ENCODE measurements at regions not wholly inside any gene's neighbourhood (a gene's known extent, or its start where the extent isn't known, plus 50 kb on each side); places are given as distances from the start of the nearest gene placed in this dataset.

GRCh38 chr7:118110178-118110925 lies 73.6 kb upstream of the LSM8 start:
- no peak for DNase-seq
- H3K36me3 ChIP-seq = no peaks in the 10 kb centered on the region
- H3K27me3 ChIP-seq = no peaks in the 10 kb centered on the region
- no peak for ATAC-seq
- H3K4me3 ChIP-seq = no peak overlapping the region
- no peaks in the 10 kb centered on the region for H3K9me3 ChIP-seq
- H3K27ac ChIP-seq = no peak overlapping the region
- no peak for TF ChIP-seq CTCF (IDR thresholded peaks at IDR 0.05)
- H3K4me1 ChIP-seq = no peaks in the 10 kb centered on the region
- intact Hi-C loops (cut with DNase I) = no loop called here

GRCh38 chr7:118111347-118111746 lies 72.6 kb upstream of the LSM8 start:
- Histone ChIP-seq H3K27me3 (no peaks in the 10 kb centered on the region), H3K4me1 (no peaks in the 10 kb centered on the region), H3K9me3 (no peaks in the 10 kb centered on the region), H3K27ac (no peak overlapping the region), H3K36me3 (no peaks in the 10 kb centered on the region), H3K4me3 (no peak overlapping the region)
- DNase-seq (no peak), ATAC-seq (no peak)
- TF ChIP-seq CTCF (IDR thresholded peaks at IDR 0.05) = no peak
- intact Hi-C loops (cut with DNase I) = no loop called here

- no peaks in the 10 kb centered on the region for H3K36me3 ChIP-seq
- no peak for TF ChIP-seq CTCF (IDR thresholded peaks at IDR 0.05)
- H3K4me3 ChIP-seq = no peak overlapping the region
- H3K27me3 ChIP-seq = no peaks in the 10 kb centered on the region
- H3K27ac ChIP-seq = no peak overlapping the region
- intact Hi-C loops (cut with DNase I) = no loop called here
- DNase-seq = no peak
- ATAC-seq = no peak
- no peaks in the 10 kb centered on the region for H3K4me1 ChIP-seq
- no peaks in the 10 kb centered on the region for H3K9me3 ChIP-seq
Measured at GRCh38 chr7:118114175-118114574, 69.8 kb upstream of the LSM8 start.

GRCh38 chr7:118129041-118129795 lies 54.7 kb upstream of the LSM8 start:
- Histone ChIP-seq H3K9me3 (no peaks in the 10 kb centered on the region), H3K4me1 (no peaks in the 10 kb centered on the region), H3K27ac (no peak overlapping the region), H3K27me3 (no peaks in the 10 kb centered on the region), H3K4me3 (no peak overlapping the region), H3K36me3 (no peaks in the 10 kb centered on the region)
- DNase-seq = no peak
- TF ChIP-seq CTCF (IDR thresholded peaks at IDR 0.05) = no peak
- intact Hi-C loops (cut with DNase I) = no loop called here
- no peak for ATAC-seq

- DNase-seq (no peak), ATAC-seq (no peak)
- Histone ChIP-seq H3K4me3 (no peak overlapping the region), H3K27ac (no peak overlapping the region), H3K27me3 (no peaks in the 10 kb centered on the region), H3K9me3 (no peaks in the 10 kb centered on the region), H3K36me3 (no peaks in the 10 kb centered on the region), H3K4me1 (no peaks in the 10 kb centered on the region)
- intact Hi-C loops (cut with DNase I) = no loop called here
- no peak for TF ChIP-seq CTCF (IDR thresholded peaks at IDR 0.05)
Measured at GRCh38 chr7:118132764-118133163, 51.2 kb upstream of the LSM8 start.
